A549 (cell line): ENCODE measurements at regions not wholly inside any gene's neighbourhood (a gene's known extent, or its start where the extent isn't known, plus 50 kb on each side); places are given as distances from the start of the nearest gene placed in this dataset.
"Not testable (repeated sequence)": the region's sequence is repeated elsewhere in the genome, so short reads cannot be mapped to it uniquely, and the experiment has no call there.

ENCODE experiments used
- CBX8 ChIP-seq: fragments of 200-600 bp; sonication (generic); IDR thresholded peaks from 2 replicates; pipeline ENCODE4 v1.6.1; 2016
- CTCF ChIP-seq: fragments of >200 bp; sonication (Bioruptor Twin); formaldehyde crosslinking; IDR thresholded peaks from 3 replicates; pipeline ENCODE4 v1.5.1; 2016
- EHF ChIP-seq: fragments of 250-450 bp; sonication (Bioruptor Pico); IDR thresholded peaks from 2 replicates; pipeline ENCODE4 v1.5.0; 2020; ENCODE audit warnings: mild to moderate bottlenecking
- JUN ChIP-seq, 2 experiments: fragments of >200 bp; sonication (Bioruptor Twin); formaldehyde crosslinking; IDR thresholded peaks; 2 replicates in 1 of 2; 3 replicates in 1 of 2; pipeline ENCODE4 v1.6.1; 2016 to 2017
- MAX ChIP-seq: IDR thresholded peaks from 2 replicates; pipeline ENCODE4 v1.6.1; 2012

- TF ChIP-seq CTCF; CBX8; EHF; JUN (IDR thresholded peaks at IDR 0.05); MAX: not testable (repeated sequence)
These were observed 212.2 kb downstream of the KITLG start for GRCh38 chr12:88368077-88368476.
